ENCODE measurements at regions not wholly inside any gene's neighbourhood (a gene's known extent, or its start where the extent isn't known, plus 50 kb on each side); places are given as distances from the start of the nearest gene placed in this dataset.
"Not testable (repeated sequence)": the region's sequence is repeated elsewhere in the genome, so short reads cannot be mapped to it uniquely, and the experiment has no call there.

DNA sequence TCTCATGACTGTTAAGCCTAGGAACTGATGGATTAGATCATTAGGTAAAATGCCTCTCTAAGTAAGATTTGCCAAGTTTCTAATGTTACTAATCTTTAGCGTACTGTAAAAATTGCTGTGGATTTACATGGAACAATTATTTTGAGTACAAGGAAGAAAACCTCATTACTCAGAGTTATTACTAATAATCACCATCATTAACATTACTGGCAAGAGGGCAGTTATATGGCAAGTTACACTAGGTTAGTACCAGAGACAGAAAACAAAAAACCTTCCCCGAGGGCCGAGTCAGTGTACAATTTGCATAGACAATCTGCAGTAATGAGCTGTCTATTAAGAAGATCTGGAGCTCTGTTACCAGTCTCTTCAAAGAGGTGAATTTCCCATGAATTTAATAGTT, 775.6 kb downstream of the GATA3 start:
- no peak for DNase-seq

GRCh38 chr10:8830876-8831275, 776.4 kb downstream of the GATA3 start:
- no peak for DNase-seq

DNA sequence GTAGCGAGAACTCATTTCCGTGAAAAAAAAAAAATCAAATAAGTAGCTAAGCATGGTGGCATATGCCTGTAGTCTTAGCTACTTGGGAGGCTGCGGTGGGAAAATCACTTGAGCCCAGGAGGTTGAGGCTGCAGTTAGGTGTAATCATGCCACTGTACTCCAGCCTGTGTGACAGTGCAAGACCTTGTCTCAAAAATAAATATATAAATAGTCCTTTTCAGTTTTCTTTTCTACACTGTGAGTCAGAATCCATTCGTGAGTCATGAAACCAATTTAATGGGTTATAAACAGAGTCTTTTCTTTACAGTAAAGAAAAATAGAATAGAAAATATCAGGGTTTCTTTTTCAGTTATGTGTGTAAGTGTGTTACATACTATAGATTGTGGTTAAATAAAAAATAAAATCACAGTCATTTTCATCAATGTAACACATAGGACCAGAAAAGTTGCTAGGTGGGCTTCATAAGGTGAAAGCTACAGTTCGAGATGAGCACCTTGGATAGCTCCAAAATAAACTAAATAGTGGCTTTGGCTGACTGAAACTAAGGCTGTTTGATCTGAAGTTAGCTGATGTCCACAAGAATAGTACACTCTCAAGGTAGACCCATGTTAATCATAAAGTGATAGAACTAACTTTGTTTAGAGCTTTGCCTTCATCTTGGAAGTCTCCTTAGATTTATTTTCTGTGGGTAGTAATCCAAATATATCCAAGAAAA, 781.1 kb downstream of the GATA3 start:
- DNase-seq, result no peak

DNA sequence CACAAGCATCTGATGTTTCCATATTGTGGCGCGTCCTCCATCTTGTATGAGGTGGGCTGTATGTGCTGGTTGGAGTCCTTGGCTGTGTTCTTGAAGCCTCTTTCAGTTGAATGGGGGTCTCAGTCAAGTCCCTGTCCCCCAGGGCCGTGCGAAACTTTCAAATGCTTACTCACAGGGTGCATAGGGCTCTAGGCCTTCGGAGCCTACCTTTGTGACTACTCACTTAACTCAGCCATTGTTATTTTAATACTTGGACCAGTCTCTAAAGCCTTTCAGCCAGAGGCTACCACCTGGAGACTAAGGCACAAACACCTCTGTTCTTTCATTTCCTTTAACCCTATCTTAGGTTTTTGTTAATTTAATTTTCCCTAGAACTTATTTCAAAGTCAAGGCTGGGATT, 785.9 kb downstream of the GATA3 start:
- no peak for DNase-seq

DNA sequence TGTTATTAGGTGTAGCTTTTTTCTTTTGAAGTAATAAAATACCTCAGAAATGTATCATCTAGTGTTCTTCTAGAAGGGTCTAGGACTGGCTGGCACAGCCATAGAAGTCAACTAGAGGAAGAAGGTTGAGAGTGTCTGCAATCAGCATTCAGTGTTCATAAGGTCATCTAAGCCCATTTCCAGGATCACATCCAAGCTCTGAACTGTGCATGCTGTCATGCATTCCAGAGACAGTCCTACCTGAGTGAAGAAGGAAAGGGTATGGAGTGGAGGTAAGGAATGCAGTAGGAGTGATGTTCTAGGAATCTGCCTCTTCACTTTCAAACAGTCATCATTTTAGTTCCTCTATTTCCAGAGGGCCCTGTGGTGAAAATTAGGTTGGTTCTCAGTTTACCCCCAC, 789.7 kb downstream of the GATA3 start:
- no peak for DNase-seq

GRCh38 chr10:8852546-8852945, 798.1 kb downstream of the GATA3 start:
- DNase-seq, result no peak

- no peak for DNase-seq
Observed at GRCh38 chr10:8853048-8853447, 798.6 kb downstream of the GATA3 start.

DNA sequence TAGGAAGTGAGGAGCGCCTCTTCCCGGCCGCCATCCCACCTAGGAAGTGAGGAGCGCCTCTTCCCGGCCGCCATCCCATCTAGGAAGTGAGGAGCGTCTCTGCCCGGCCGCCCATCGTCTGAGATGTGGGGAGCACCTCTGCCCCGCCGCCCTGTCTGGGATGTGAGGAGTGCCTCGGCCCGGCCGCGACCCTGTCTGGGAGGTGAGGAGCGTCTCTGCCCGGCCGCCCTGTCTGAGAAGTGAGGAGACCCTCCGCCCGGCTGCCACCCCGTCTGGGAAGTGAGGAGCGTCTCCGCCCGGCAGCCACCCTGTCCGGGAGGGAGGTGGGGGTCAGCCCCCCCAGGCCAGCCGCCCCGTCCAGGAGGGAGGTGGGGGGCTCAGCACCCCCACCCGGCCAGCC, 814.4 kb downstream of the GATA3 start:
- not testable (repeated sequence) for DNase-seq

- no peak for DNase-seq
Observed at GRCh38 chr10:8873310-8873709, 818.8 kb downstream of the GATA3 start.

GRCh38 chr10:8874268-8874667, 819.8 kb downstream of the GATA3 start:
- DNase-seq, result no peak

DNA sequence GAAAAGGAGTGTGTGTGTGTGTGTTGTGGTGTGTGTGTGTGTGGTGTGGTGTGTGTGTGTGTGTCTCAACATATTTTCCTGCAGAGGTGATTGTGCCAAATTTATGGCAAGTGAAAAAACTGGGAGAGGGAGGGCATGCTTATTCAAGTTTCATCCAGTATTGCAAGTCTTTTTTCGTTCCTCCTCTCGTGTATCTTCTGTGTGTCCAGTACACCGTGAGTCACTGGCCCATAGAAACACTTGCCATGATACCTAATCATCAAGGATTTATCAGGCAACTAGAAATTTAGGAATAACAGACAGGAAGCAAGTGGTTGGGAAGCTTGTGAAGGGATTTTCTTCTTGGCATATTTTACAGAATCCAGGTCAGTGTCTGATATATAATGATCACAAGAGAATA, 820.5 kb downstream of the GATA3 start:
- no peak for DNase-seq

GRCh38 chr10:8876171-8876570, 821.7 kb downstream of the GATA3 start:
- DNase-seq, result no peak

GRCh38 chr10:8889538-8889937, 835.0 kb downstream of the GATA3 start:
- DNase-seq, result no peak

- DNase-seq, result no peak
Observed at GRCh38 chr10:8893102-8893501, 838.6 kb downstream of the GATA3 start.

- no peak for DNase-seq
Observed at GRCh38 chr10:8894148-8894547, 839.7 kb downstream of the GATA3 start.

DNA sequence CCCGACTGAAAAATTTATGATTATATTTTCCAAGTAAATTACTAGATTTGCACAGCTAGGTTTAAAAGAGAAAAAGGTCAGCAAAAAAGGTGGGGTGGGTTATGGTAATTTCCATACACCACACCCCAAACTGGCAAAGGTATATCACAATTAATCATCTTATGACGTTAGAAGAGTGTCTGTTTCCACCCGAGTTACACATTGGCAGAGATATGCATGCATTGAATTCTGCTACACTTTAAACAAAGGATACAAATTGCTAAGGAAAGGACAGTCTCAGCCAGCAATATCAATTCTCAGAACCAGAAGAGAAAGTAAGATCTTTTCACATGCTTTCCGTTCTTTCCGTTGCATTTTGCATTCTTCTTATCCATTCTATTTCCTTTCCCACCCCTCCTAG, 843.3 kb downstream of the GATA3 start:
- no peak for DNase-seq

GRCh38 chr10:8898745-8899330, 844.4 kb downstream of the GATA3 start:
- no peak for DNase-seq

GRCh38 chr10:8902926-8903325, 848.4 kb downstream of the GATA3 start:
- no peak for DNase-seq

DNA sequence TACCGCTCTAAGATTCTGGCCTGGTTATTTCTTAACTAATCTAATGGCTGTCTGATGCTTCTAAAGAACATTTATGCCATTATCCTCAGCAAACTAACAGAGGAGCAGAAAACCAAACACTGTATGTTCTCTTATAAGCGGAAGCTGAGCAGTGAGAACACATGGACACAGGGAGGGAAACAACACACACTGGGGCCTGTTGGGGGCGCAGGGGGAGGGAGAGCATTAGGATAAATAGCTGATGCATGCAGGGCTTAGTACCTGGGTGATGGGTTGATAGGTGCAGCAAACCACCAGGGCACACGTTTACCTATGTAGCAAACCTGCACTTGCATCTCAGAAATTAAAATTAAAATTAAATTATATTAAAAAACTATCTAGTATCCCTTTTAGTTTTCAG, 853.5 kb downstream of the GATA3 start:
- DNase-seq, result no peak

- no peak for DNase-seq
Observed at GRCh38 chr10:8910314-8910713, 855.8 kb downstream of the GATA3 start.

GRCh38 chr10:8911032-8911431, 856.5 kb downstream of the GATA3 start:
- no peak for DNase-seq

- no peak for DNase-seq
Observed at GRCh38 chr10:8912108-8912507, 857.6 kb downstream of the GATA3 start.

GRCh38 chr10:8913720-8914119, 859.2 kb downstream of the GATA3 start:
- DNase-seq, result no peak

- no peak for DNase-seq
Observed at GRCh38 chr10:8919280-8919679, 864.8 kb downstream of the GATA3 start.

GRCh38 chr10:8921568-8921967, 867.1 kb downstream of the GATA3 start:
- DNase-seq, result no peak

Data from activated gamma-delta T cell (primary cell).